NCI-H748 treated with DMSO at 0.1 percent for 48 hours (cell line): ENCODE measurements at regions not wholly inside any gene's neighbourhood (a gene's known extent, or its start where the extent isn't known, plus 50 kb on each side); places are given as distances from the start of the nearest gene placed in this dataset.
"Not testable (repeated sequence)": the region's sequence is repeated elsewhere in the genome, so short reads cannot be mapped to it uniquely, and the experiment has no call there.

Experiments
- DNase-seq: peaks from one replicate; lab custom pipeline; 2025; lab: John Stamatoyannopoulos, UW

DNA sequence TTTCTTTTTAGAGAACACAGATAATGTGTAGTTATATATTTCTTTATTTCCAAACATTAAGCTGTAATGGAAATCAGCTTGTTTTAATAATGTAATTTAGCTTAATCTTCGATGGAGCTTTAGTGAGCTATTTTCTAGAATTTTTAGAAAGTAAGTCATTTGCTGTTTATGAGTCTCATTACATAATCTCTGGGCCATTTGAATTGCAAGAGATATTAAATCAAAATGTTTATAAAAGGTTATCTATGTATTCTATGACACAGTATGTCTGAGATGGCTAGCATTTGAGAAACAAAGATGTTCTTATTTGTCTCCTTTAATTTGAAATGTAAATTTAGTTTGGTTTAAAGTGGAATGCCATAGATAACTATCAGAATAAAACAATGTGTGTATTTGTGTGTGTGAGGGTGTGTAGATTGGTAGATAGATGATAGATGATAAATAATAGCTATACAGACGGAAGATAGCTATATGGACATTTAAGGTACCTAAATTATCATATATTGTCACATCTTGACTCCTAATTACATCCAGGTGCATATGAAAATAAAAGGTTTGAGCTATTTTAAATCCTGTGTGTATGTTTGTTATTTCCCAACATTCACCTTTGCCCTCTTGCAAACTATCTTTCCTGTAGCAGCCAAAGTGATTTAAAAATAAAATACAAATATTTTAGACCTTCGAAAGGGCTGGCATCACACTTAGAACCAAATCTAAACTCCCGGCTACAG is 478.0 kb upstream of the KLF6 start:
- DNase-seq: no peak

DNA sequence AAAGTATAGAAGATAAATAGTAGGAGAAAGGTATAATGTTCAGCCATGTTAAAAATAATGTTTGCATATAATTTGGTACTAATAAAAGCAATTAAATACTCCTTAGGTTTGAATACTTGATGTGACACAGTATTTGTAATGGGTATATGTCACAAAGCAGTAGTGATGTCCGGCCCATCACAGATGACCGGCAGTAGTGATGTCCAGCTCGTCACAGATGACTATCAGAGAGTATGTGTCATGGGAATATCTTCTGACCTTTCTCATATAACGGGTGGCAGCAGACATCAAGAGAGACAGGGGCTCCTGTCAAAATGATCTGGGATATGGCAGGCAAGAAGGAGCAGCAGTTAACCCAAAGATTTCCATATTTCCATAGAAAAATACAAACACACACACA is 477.4 kb upstream of the KLF6 start:
- DNase-seq: no peak

DNA sequence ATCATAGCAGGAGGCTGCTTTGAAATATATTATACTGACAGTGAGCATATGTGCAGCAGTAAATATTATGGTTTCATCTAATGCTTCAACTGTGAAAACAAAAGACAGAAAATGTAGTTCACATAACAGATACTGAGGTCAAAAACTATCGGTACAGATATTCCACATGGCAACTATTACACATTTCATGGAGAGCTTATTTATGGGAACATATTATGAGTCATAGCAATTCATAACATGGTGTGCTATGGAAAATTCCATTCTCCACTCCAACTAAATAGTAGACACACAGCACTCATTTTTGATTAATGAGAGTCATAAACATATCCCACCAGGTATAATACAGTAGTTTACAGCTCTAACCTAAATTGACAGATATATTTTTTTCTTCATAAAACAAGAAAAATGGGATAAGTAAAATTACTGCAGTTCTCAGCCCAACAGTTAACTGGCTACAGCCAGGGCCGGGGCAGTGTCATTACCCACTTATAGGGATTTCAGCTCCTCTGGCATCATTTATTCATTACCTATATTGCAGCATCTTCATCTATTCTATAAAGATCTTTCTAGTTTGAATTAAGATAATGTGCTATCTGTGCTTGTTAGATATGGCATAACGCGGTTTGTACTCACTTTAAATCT is 475.6 kb upstream of the KLF6 start:
- DNase-seq: no peak

DNA sequence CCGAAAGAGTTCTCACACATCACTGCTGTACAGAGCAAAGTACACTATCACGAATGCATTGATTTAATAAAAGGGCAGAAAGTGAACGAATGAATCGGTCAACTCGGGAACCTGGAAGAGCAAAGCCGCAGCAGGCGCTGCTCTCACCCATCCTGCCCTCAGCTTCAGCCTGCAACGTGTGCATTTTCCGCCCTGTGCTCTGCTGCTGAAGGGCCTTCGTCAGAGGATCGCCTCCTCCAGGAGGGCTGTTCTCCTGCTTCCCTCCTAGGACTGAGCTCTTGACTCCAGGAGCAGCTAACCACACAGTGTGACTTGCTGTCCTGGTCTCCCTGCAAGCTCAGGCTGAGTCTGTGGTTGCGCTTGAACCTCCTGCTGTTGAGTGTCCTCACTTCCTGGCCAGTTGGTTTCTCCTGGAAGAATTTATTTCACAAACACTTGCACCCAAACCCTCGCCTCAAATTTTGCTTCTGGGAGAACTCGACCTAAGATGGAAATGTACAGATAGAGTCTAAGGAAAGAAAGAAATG is 473.0 kb upstream of the KLF6 start:
- no peak for DNase-seq

DNA sequence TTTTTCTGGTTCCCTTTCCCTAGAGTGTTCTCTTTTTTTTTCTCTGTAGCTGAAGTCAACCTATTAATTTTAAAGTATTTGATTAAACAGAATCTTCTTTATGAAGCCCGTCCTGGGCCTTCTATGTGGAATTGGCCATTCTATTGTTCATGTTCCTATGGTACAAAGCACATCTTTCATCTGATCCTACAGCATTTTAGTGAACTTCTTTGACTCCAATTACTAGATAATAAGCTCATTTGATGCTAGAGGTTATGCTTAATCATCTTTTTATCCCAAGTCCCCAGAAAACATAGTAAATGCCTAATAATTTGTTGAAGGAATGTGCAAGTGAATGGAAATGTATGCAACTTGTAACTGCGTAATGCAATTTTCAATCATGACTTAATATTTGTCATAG is 472.0 kb upstream of the KLF6 start:
- no peak for DNase-seq

DNA sequence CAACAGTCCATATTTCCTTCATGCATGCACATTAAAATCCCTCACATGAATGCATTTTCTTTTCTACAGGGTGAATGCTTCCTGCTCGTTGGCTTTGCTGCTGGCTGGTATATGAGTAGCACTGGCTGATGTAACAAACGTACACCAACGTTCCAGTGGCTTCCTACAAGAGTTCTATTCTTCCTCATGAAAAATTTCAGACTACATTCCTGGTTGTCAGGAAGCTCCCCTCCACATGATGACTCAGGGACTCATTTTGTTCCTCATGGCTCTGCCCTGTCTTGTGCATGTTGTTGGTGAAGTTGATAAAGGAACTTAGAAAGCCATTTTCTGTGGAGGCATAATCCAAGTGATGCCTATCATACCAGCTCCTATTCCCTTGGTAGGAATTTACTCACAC is 470.7 kb upstream of the KLF6 start:
- no peak for DNase-seq

DNA sequence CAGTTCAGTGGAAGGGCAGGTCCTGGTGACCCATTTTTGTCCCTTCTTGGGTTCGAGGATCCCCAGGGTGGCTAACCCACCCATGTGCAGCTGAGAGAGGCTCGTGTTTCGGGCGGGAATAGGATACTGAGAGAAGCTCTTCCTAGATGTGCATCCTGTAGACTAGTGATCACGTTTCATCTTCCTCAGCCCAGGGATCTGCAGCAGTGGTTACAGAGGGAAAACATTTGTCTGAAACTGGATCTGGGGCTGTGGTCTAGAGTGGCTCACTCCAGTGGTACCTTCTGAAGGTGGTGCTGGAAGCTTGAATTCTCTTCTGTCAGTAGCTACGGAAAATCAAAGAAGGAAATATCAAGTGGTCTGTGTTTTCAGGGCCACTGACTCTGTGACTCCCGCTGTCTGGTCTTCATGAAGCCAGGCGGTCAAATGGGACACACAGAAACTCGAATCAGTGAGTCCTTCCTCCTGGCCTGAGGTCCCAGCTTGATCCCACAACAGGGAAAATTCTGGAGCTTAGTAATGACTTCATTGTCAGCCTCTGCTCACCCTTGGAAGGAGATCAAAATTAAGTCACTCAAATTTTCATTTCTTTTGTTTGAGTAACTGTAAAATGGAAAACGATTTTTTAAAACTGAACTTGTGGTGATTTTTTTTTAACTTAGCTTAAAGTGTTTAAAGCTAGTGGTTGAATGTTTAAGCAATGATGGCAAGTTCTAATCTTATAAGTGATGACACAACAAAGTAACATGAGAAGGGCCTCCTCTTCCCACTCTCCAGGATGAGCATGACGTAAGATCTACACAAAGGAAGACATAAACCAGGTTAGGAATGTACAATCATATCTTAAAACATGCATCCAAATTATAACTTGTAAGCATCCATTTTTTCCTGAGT is 469.3 kb upstream of the KLF6 start:
- no peak for DNase-seq

DNA sequence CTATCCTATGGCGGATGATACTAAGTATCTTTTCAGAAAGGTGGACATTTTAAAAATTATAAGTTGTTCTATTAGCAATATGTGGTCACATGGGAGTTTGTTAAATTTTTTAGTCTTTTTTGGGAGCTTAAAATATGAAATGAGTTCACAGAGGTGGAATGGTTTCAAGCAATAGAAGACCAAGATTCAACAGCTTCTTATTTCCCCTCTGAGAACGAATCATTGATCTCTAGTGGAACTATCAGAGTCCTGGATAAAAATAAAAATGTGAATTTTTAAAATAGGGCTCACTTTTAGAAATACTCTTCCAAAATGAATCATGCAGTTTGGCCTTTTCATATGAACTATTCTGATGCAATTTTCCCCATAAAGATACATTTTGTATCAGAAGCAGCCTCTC is 467.7 kb upstream of the KLF6 start:
- DNase-seq: no peak

DNA sequence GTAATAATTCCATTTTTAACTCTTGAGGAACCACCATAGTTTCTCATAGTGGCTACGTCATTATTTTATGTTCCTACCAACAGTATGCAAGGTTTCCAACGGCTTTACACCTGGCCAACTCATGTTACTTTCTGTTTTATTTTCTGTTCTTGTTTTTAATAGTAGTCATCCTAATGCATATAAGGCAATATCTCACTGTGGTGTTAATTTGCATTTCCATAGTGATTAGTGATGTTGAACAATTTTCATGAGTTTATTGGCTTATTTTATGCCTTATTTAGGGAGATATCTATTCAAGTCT is 465.5 kb upstream of the KLF6 start:
- DNase-seq: no peak

DNA sequence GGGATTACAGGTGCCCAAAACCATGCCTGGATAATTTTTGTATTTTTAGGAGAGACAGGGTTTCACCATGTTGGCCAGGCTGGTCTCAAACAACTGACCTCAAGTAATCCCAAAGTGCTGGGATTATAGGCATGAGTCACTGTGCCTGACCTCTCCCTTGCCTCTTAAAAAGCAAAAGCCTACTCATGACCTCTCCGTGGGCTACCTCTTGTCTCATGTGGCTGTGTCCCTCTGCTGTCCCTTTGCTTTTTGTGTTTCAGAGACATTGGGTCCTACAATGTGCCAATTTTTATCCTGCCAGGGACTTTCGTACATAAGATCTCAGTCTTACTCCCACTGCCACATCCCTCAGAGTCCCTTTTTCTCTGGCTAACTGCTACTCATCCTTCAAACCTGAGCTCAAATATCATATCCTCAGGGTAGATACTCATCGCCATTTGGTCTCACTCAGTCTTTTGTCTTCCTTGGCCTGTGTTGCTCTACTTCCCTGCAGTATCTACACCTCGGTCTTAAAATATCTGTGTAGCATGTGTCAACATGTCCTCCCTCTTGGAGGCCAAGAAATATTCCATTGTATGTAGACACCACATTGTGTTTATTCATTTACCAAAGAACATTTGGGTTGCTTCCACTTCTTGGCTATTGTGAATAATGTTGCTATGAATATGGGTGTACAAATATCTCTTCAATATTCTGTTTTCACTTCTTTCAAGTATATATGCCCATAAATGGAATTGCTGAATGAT is 465.0 kb upstream of the KLF6 start:
- no peak for DNase-seq

DNA sequence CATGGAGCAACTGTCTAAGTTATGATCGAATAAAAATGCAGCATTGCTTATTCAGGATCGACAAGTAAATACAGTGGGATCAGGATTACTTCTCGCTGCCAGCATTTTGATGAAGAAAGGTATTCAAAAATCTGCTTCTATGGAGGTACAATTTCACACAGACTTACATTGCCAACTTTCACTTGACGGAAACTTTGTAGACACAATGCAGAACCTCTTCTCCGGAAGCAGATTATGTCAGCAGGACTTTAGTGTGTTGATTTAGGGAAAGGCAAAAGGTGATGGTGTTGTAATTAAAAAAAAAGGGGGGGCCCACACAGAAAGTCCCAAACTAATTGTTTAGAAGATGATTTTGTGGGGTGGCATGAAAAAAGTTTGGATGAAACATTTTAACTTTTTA is 462.4 kb upstream of the KLF6 start:
- no peak for DNase-seq

DNA sequence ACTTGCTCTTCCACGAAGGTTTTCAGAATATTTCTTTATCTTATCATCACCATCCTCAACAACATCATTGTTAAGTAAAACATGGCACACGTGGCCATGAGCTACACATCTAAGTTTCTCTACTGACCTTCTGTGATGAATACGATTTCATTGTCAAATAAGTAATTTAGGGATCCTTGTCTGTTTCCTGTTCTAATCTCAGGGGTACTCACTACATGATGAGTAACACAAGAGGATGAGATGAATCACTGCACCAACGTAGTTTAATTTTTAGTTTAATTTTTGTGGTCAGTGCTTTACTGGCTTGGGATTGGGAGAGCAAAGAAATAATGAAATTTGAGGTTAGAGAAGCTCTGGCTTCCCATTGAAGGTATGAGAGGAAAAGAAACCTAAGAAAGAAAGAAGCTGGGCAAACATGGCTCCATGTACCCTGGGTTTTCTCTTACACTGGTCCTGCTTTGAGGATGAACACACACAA is 461.9 kb upstream of the KLF6 start:
- DNase-seq: no peak

DNA sequence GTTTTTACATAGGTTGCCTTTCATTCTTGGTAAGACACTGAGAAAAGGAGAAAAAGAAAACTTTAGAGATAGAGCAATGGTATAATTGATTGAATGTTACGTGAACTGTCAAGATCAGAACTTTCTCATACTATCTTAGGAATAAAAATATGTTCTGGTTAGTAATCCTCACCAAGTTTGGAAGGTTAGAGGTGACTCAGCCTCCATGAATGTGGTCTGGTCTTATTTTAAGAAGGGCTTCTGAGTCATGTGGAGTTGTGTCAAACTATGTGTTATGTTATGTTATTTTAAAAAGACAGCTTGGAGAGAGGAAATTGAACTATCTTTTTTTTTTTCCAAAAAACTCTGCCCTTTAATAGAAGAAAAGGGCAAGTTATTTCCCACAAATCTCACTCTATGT is 458.6 kb upstream of the KLF6 start:
- DNase-seq: no peak

DNA sequence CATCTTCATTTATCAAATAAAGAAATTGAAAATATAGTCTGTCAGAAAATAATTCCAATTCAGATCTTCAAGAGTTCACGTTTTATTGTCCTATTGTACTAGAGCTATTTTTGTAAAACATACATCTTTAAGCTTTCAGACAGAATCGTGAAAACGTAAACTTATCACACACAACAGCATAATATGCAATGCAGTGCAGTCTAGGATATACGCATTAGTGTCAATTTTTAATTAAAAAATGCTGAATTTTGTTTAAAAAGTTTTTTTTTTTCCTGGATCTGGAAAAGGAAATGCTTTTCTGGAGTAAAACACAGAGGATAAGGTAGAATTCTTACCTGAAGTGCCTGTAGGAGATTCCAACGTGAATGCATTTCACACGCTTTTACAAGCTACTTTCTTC is 458.2 kb upstream of the KLF6 start:
- no peak for DNase-seq

DNA sequence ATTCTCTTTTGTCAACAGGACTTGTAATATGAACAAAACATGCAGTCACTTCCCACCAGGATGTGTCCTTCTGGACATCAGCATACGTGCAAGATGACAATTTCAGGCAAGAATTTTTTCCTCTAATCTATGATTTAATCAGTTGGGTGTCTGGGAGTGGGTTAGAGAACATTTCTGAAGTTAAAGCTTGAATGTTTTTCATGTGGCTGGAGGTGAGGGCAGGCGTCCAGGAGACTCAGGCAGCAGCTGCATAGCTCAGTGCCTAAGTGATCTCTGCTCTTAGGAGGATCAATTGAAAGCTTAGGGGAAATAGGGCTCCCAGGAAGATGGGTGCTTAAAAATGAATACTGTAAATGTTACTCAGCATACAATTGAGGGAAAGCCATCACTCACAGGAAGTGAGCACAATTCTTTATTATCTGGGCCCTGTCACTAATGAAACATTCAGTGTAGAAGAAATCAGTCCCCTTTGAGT is 457.6 kb upstream of the KLF6 start:
- DNase-seq: peak; percentile 14

DNA sequence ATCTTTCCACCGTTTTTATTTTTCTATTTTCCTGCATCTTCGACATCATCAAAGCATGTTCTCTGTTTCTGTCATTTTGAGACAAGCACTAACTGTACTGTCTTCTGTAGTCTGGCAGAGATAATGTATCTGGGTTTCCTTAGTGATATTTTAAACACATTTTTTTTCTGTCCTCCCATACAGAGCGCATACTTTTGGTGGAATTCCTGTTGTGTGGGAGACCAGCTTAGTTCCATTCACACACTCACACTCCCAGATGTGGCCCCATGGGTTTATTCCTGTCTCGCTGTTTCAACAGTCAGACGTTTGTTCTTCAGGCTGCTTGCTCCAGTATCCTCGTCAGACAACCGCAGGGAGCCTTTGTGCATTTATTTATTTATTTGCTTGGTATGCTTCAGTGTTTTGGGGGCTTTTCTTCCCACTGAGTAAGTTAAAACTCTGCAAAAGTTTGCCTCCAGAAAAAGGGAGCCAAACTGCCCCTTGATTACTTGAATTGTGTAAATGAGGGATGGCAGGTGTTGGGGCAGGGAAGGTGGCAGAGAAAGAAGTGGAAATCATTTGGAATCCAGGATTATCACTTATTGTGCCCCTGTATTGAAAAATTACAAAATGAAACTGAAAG is 456.8 kb upstream of the KLF6 start:
- peak; percentile 22 for DNase-seq

DNA sequence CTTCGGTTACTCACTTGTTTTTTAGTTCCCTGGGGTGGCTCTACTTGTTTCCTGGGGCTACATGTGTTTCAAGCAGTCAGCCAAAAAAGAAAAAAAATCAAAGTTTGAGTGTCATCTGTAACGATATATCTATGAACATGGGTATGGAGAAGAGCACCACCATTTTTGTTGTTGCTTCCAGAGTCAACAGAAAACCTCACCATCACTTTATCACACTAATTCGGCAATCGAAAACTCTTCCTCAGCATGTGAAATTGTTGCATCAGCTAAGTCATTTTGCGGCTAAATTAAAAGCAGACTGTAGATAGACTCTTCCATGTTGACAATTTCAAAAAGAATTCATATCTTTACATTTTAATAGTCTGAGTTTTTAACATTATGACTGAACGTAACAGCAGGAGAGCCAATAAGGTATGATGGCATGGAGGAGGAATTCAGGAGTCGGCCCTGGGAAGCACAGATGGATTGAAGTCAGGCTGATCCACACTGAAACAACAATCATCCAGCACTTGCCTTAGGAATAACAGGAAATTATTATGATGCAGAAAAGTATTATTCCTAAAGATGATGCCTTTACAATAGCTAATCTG is 455.7 kb upstream of the KLF6 start:
- DNase-seq: no peak

DNA sequence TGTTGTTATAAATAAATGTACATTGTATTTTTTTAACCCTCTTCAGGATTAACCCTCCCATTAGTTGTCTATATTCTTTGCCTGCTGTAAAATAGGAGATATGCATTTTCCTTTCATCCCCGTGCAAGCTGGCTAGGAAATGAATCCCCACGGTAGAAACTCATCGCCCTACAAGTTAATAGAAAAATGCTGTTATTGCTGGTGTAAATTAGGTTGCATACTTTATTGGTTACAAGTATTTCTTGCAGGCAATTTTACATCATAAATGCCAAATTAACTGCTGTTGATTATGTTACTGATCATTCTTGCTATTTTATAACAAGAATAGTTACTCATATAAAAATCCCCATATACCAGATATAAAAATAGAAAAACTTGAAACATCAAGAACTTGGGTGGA is 454.2 kb upstream of the KLF6 start:
- no peak for DNase-seq

DNA sequence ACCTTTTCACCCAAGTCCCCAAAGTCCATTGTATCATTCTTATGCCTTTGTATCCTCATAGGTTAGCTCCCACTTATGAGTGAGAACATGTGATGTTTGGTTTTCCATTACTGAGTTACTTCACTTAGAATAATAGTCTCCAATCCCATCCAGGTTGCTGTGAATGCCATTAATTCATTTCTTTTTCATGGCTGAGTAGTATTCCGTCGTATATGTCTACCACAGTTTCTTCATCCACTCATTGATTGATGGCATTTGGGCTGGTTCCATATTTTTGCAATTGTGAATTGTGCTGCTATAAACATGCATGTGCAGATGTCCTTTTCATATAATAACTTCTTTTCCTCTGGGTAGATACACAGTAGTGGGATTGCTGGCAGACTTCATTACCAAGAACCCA is 451.9 kb upstream of the KLF6 start:
- DNase-seq: not testable (repeated sequence)

DNA sequence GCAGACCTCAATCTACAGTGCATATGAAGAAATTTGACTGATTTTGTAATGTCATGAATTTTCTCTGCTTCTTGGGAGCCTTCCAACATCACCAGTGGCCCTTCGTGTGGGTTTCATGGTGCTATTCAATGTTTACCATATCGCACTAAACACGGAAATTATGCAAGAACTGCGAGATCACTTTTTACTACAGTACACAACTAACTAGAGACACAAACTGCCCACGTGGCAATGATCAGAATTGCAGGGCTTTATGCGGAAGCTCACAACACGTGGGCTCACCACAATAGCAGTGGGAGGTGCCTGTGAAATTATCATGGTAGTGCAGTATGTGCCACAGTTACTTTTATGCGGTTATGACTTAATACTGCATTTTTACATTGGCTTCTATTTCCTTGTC is 449.7 kb upstream of the KLF6 start:
- DNase-seq: no peak

DNA sequence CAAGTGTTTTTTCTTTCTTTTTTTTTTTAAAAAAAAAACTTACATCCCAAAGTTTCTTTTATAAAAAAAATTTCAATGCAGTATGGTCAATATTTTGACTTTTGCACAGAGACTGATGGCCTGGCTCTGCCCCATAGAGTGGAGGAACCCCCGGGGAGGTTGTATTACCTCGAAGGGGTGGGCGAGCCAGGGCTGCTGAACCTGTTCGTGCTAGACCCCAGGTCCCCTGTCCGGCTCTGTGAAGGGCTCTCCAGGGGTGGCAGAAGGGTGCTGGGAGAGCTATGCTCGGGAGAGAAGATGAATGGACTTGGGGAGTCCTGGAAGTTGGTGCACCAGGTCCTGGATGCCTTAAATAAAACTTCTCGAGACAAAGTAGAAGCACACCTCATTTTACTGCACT is 446.4 kb upstream of the KLF6 start:
- no peak for DNase-seq
